PC-3 (cell line): ENCODE measurements at regions not wholly inside any gene's neighbourhood (a gene's known extent, or its start where the extent isn't known, plus 50 kb on each side); places are given as distances from the start of the nearest gene placed in this dataset.
A peak's percentile ranks its signal among the peaks of the same experiment; 100 is the strongest.

ENCODE experiments used
- ATAC-seq: fragments of 200-7000 bp; cut with Tn5 transposase; 2 replicates; pipeline ENCODE4 v1.9.1; 2020; ENCODE audit warnings: mild to moderate bottlenecking, moderate library complexity
- BruUV-seq: library from RNA; stranded (reverse); fragments of 400-500 nt; replicated peaks from 2 replicates; lab custom pipeline; 2021; lab: Mats Ljungman, UMichigan
- CTCF ChIA-PET: fragments of 300-600 bp; sonication (Branson Sonifier 250); formaldehyde crosslinking; loops from one replicate; lab custom pipeline; 2022; ENCODE audit warnings: antibody characterized with exemption; lab: Charles Lee
- POLR2A ChIA-PET: fragments of 300-600 bp; sonication (Branson Sonifier 250); formaldehyde crosslinking; loops from one replicate; lab custom pipeline; 2022; ENCODE audit warnings: antibody characterized with exemption; ENCODE audit not compliant: unreplicated experiment; lab: Charles Lee
- DNase-seq: peaks from one replicate; pipeline ENCODE4 v3.0.0-alpha.2; 2015
- H2AFZ ChIP-seq: fragments of 300-600 bp; sonication (generic); 2 replicates; pipeline ENCODE4 v1.6.0; 2016; ENCODE audit warnings: antibody characterized with exemption, low read length
- H3F3A ChIP-seq: fragments of 300-600 bp; sonication (generic); one replicate; pipeline ENCODE4 v1.6.0; 2017; ENCODE audit warnings: antibody characterized with exemption, low read length, control low read depth, mild to moderate bottlenecking; ENCODE audit not compliant: unreplicated experiment
- H3K27ac ChIP-seq: fragments of 300-600 bp; sonication (generic); 2 replicates; pipeline ENCODE4 v1.5.1; 2016; ENCODE audit warnings: mild to moderate bottlenecking, low read length
- H3K27me3 ChIP-seq: fragments of 300-600 bp; sonication (generic); 2 replicates; pipeline ENCODE4 v1.6.1; 2016; ENCODE audit warnings: low read length, mixed read lengths
- H3K36me3 ChIP-seq: fragments of 300-600 bp; sonication (generic); 2 replicates; pipeline ENCODE4 v1.6.1; 2016; ENCODE audit warnings: low read depth, mixed run types, low read length, mixed read lengths
- H3K4me1 ChIP-seq: fragments of 300-600 bp; sonication (generic); 2 replicates; pipeline ENCODE4 v1.5.1; 2016; ENCODE audit warnings: low read length; ENCODE audit not compliant: insufficient read depth
- H3K4me2 ChIP-seq: fragments of 300-600 bp; sonication (generic); 2 replicates; pipeline ENCODE4 v1.6.0; 2016; ENCODE audit warnings: low read length
- H3K4me3 ChIP-seq: fragments of 300-600 bp; sonication (generic); 2 replicates; pipeline ENCODE4 v1.5.1; 2016; ENCODE audit warnings: mild to moderate bottlenecking, low read length, mixed read lengths
- H3K79me2 ChIP-seq: fragments of 300-600 bp; sonication (generic); 2 replicates; pipeline ENCODE4 v1.6.1; 2017; ENCODE audit warnings: low read length, mixed read lengths
- H3K9ac ChIP-seq: fragments of 300-600 bp; sonication (generic); 2 replicates; pipeline ENCODE4 v1.6.0; 2016; ENCODE audit warnings: mild to moderate bottlenecking, low read length
- H3K9me2 ChIP-seq: fragments of 300-600 bp; sonication (generic); replicated peaks from 2 replicates; pipeline ENCODE4 v1.6.1; 2016; ENCODE audit warnings: mixed run types, low read length, mixed read lengths
- H3K9me3 ChIP-seq: fragments of 300-600 bp; sonication (generic); 2 replicates; pipeline ENCODE4 v1.6.1; 2016; ENCODE audit warnings: low read length, mixed read lengths
- H4K20me1 ChIP-seq: fragments of 300-600 bp; sonication (generic); 2 replicates; pipeline ENCODE4 v1.6.1; 2016; ENCODE audit warnings: low read length, mixed read lengths
- CTCF ChIP-seq: fragments of 300-600 bp; sonication (generic); conservative IDR thresholded peaks from 2 replicates; pipeline ENCODE4 v1.5.1; 2017; ENCODE audit warnings: antibody characterized with exemption, low read depth, mild to moderate bottlenecking, low read length
- EZH2 ChIP-seq: fragments of 300-600 bp; sonication (generic); IDR thresholded peaks from one replicate; pipeline ENCODE4 v1.6.1; 2017; ENCODE audit warnings: antibody characterized with exemption, mild to moderate bottlenecking, low read length; ENCODE audit not compliant: unreplicated experiment
- EZH2phosphoT487 ChIP-seq: fragments of 300-600 bp; sonication (generic); IDR thresholded peaks from 2 replicates; pipeline ENCODE4 v1.6.1; 2018; ENCODE audit warnings: mild to moderate bottlenecking, antibody characterized with exemption, low read length, borderline replicate concordance
- intact Hi-C: fragments of 100-400 bp; cut with micrococcal nuclease; formaldehyde crosslinking; loops from 2 replicates; pipeline ENCODE4 v1.9.0; 2023

DNA sequence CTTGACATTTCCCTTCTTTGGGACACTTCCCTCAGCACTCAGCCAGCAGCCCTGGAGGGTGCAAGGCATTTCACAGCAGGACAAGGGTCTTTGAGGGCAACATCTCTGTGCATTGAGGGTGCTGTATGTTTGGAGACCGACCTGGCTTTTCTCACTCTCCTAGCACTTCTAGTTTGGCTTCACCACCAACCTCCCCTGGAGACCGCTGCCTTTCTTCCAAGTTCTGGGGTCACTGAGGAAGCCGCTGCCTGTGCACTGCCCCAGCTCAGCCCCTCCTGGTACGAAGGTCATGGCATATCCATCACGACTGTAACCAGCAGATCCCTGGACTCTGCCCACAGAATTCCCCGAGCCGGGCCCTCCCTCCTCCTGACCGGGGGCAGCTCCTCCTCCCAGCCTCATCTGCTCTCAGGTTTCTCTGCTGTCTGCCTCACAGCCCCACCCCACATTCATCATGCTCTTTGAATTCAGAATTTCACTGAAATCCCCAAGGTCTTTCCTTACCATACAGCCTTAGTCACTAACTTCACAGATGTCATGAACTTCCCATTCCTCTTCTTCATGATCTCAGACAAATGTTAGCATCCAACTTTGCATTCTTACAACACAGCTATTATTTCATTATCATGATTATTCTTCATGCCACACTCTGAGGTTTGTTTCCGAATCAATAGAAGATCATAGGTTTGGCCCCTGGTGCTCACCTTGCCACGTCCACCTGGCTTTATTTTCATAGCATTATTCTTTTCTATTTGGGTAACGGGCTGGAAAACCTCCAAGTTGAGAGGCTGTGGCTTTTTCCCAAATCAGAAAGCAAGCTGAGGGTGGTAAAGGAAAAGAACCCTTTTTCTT lies 113.0 kb upstream of the COPS8 start:
- peak; percentile 97 for ATAC-seq
- H3K9ac ChIP-seq: no peak overlapping the region
- BruUV-seq: no TSS peak

GRCh38 chr2:236973343-236973980 lies 112.2 kb upstream of the COPS8 start:
- ATAC-seq: no peak
- POLR2A ChIA-PET: no interaction called here
- CTCF ChIA-PET: interaction anchor here (1.1 kb wide), 1 partner anchor 52 kb away, joined by 4 read pairs; no protein-coding TSS in a partner anchor

More for the DNA sequence above, 113.0 kb upstream of the COPS8 start:
- no peaks in the 10 kb centered on the region for H3K9me3 ChIP-seq
- H3K4me2 ChIP-seq: peak overlapping the region; percentile 50
- ChIA-PET POLR2A (interaction anchor here (0.6 kb wide), 1 partner anchor 530 kb away, joined by 3 read pairs; no protein-coding TSS in a partner anchor), CTCF (interaction anchor here (0.6 to 1.1 kb wide), 2 partner anchors 25 to 53 kb away, joined by 3 to 4 read pairs; no protein-coding TSS in a partner anchor)
- H3K27me3 ChIP-seq: no peaks in the 10 kb centered on the region
- H4K20me1 ChIP-seq: no peaks in the 10 kb centered on the region
- H3K4me3 ChIP-seq: no peak overlapping the region
- peak overlapping the region; percentile 74; the same call in 1 of the 2 replicates for H2AFZ ChIP-seq
- no peaks in the 10 kb centered on the region for H3K9me2 ChIP-seq
- H3K36me3 ChIP-seq: no peaks in the 10 kb centered on the region
- TF ChIP-seq CTCF (no peak), EZH2phosphoT487 (no peak), EZH2 (no peak)
- DNase-seq: peak; percentile 86
- H3K79me2 ChIP-seq: no peaks in the 10 kb centered on the region
- peaks cover 20% of the 10 kb centered on the region for H3K4me1 ChIP-seq
- H3F3A ChIP-seq: peaks cover 4% of the 10 kb centered on the region
- intact Hi-C loops: no loop called here
- peak overlapping the region; percentile 53 for H3K27ac ChIP-seq

More at GRCh38 chr2:236973343-236973980, 112.2 kb upstream of the COPS8 start:
- Histone ChIP-seq H3K36me3 (no peaks in the 10 kb centered on the region), H3K9me3 (no peaks in the 10 kb centered on the region), H3K4me1 (peaks cover 20% of the 10 kb centered on the region), H3K27me3 (no peaks in the 10 kb centered on the region), H3F3A (peaks cover 4% of the 10 kb centered on the region), H3K27ac (peak overlapping the region; percentile 53), H3K79me2 (no peaks in the 10 kb centered on the region), H3K9ac (no peak overlapping the region), H4K20me1 (no peaks in the 10 kb centered on the region), H3K4me2 (peak overlapping the region; percentile 45), H2AFZ (no peak overlapping the region), H3K4me3 (no peak overlapping the region), H3K9me2 (no peaks in the 10 kb centered on the region)
- no TSS peak for BruUV-seq
- TF ChIP-seq EZH2 (no peak), EZH2phosphoT487 (no peak), CTCF (no peak)
- DNase-seq: no peak
- intact Hi-C loops: no loop called here
